Eye (tissue), 1 donor: ENCODE measurements at regions not wholly inside any gene's neighbourhood (a gene's known extent, or its start where the extent isn't known, plus 50 kb on each side); places are given as distances from the start of the nearest gene placed in this dataset.
"Not testable (repeated sequence)": the region's sequence is repeated elsewhere in the genome, so short reads cannot be mapped to it uniquely, and the experiment has no call there.

ENCODE experiments used
- DNase-seq: peaks from one replicate; pipeline ENCODE4 v3.0.0-alpha.2; 2015

DNA sequence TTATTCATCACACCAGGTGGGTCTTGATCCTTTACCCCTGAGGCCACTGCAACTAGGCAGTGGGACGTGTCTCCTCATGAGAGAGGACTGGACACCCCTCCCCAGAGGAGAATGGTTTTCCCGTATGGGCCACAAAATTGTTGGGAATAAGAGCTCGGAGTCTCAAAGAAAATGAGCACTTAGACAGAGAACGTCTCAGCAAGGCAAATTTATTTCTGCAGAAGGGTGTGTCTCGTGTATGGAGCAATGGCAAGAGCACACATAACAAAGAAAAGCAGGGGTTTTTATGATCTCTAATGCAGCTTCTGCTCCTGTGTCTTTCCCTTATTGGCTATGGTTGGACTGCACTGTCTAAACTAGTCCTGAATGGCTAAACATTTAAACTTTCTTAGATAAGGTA is 803.5 kb downstream of the PLOD2 start:
- DNase-seq, result no peak

GRCh38 chr3:145359040-145359439 is 801.9 kb downstream of the PLOD2 start:
- no peak for DNase-seq

DNA sequence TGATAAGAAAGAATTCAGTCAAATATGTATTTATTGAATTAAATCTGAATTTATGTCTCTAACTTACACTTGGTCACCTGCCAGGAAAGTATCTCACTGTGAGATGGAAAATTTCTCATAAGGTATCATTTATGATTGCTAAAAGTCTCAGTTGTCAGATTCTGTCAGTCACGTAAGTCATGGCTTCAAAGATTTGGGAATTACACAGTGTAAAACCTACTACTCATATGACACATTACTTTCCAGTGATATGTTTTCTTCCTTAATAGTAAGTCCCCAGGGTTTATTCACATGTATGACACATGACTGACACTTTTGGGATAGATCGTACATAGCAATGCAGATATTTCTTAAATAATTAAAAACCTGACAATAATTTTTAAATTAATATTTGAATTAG is 792.2 kb downstream of the PLOD2 start:
- no peak for DNase-seq

- DNase-seq, result no peak
These were observed 790.1 kb downstream of the PLOD2 start for GRCh38 chr3:145370870-145371269.

DNA sequence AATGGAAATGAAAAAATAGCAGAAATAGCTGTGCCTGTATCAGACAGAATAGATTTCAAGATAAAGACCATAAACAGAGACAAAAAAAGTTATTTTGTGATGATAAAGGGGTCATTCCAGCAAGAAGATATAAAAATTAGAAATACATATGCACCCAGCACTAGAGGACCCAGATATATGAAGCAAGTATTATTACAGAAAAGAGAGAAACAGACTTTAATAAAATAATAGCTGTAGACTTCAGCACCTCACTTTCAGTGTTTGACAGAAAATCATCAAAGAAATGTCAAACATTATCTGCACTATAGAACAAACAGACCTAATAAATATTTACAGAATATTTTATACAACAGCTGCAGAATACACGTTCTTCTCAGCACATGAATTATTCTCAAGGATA is 783.7 kb downstream of the PLOD2 start:
- no peak for DNase-seq

DNA sequence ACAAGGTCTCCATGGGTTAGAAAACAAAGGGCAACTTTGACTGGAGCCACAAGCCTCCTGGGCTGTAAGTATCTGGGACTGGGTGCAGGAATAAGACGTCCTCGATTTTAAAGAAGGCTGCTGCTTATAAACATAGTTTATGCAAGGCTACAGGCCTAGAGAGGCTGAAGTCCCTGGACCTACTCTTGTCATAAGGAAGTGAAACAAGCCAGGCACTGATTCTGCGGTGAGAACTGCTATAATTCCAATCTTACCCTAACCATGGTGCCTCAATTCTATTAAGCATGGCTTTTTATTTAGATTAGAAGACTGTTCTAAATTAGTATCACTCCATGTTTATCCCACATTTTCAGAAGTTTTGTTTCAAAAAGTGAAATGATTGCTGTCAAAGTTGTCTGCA is 777.6 kb downstream of the PLOD2 start:
- DNase-seq, result no peak

DNA sequence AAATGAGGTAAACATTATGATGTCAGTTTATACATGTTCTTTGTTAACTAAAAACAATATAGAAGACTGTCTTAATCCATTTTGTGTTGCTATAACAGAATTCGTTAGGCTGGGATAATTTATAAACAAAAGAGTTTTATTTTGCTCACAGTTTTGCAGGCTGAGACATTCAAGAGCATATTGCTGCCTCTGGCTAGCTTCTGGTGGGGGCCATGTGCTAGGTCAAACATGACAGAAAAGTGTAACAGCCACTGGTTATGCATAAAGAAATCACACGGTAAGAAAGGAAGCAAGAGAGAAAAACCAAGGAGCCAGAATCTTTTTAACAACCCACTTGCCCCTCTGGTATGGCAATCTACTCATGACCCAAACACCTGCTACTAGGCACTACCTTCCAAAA is 776.7 kb downstream of the PLOD2 start:
- no peak for DNase-seq

- no peak for DNase-seq
These were observed 773.8 kb downstream of the PLOD2 start for GRCh38 chr3:145387211-145387610.

DNA sequence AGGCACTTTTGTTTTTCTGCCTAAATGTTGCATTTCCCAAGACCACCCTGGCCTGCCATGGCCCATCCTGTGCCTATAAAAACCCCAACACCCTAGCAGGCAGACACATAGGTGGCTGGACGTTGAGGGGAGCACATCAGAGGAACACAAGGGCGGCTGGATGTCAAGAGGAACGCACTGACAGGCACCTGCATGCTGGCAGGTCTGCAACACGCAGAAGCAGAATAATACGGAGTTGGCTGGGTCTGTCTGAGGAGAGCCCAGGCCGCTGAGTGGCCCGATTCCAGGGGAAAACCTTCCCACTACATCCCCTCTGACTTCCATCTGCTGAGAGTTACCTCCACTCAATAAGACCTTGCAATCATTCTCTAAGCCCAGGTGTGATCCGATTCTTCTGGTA is 765.6 kb downstream of the PLOD2 start:
- no peak for DNase-seq

GRCh38 chr3:145411605-145412004 is 749.4 kb downstream of the PLOD2 start:
- DNase-seq, result no peak

DNA sequence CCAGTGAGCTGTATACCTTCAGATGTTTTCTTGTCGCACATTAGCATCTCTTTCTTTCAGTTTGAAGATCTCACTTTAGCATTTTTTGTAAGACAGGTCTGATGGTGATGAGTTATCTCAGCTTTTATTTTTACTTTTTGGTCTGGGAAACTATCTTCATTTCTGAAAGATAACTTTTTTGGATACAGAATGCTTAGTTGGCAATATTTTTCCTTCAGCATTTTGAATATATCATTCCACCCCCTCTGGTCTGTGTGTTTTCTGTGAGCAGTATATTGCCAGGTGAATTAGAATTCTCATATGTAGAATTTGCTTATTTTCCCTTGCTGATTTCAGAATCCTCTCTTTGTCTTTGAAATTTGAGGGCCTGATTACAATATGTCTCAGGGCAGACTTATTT is 743.3 kb downstream of the PLOD2 start:
- no peak for DNase-seq

DNA sequence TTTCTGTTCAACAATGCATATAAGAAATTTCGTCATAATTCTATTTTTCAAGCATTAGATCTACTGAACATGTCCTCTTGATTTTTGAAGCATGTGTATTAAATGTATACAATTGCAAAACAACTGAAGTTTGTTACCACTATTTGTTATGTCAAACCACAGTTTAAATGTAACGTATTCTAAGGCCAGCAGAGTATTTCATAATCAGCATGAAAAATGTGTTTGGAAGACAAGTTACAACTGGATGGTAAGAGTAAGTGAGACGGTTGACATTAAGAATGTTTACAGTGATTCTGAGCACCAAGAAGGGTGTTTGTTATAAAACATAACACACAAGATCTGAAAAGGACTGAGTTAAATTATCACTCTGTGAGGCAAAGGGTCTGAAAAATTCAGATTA is 738.4 kb downstream of the PLOD2 start:
- DNase-seq, result peak; percentile 7

GRCh38 chr3:145427355-145427754 is 733.6 kb downstream of the PLOD2 start:
- DNase-seq, result no peak

- DNase-seq, result peak; percentile 66
These were observed 731.4 kb downstream of the PLOD2 start for GRCh38 chr3:145429546-145429945.

- no peak for DNase-seq
These were observed 712.5 kb downstream of the PLOD2 start for GRCh38 chr3:145448436-145448835.

- no peak for DNase-seq
These were observed 710.8 kb downstream of the PLOD2 start for GRCh38 chr3:145450018-145450682.

DNA sequence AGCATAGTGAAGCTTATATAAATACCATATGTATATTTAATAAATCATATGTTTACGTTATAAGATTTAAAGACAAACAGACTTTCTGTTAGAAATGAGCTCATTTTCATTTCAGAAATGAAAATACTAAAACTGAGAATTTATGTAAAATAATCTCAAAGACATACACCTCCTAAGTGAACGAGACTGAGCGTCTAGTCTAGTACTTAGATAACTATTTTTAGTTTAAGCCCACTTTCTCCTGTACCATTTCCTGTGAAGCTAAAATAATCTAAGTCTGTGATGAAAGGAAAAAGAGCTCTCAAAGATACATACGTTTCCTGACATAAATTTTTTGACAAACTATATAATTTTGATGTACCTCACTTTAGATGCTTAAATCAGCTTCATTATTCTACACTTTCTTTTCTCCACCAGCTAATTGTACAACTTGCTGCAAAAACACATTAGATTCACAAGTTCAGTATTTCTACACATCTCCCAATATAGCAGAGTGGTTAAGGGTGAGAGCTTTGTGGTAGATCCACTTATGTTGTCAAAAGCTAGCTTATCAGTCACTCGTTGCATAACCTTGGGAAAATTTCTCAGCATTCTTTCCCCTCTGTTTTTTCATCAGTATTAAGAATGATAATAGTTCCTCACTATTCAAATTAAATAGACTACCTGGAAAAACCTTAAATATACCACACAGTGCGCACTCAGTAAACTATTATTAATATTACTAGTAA is 703.0 kb downstream of the PLOD2 start:
- DNase-seq, result no peak

- not testable (repeated sequence) for DNase-seq
These were observed 701.3 kb downstream of the PLOD2 start for GRCh38 chr3:145459681-145460080.

- no peak for DNase-seq
These were observed 689.0 kb downstream of the PLOD2 start for GRCh38 chr3:145471976-145472375.

DNA sequence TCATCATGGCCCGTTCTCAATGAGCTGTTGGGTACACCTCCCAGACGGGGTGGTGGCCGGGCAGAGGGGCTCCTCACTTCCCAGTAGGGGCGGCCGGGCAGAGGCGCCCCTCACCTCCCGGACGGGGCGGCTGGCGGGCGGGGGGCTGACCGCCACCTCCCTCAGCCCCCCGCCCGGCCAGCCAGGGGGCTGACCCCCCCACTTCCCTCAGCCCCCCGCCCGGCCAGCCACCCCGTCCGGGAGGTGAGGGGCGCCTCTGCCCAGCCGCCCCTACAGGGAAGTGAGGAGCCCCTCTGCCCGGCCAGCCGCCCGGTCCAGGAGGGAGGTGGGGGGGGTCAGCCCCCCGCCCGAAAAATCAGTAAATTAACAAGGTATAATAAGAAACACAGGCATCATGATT is 678.2 kb downstream of the PLOD2 start:
- not testable (repeated sequence) for DNase-seq

DNA sequence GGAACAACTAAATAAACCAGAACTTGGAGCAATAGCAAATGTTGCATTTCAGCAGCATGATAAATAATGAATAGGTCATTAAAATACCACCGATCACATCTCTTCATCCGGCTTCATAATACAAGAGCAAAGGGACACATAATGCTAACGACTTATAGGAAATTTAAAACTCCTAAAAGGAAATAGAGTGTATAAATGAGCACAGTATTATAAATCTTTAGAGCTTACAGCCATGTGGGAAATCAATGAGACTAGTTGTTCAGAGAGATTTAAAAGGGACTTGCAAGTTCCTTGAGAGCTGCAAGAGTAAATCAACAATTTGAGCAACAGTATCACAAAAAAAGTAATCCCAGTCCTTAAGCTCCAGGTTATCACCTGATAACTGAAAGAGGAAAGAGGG is 677.0 kb downstream of the PLOD2 start:
- peak; percentile 23 for DNase-seq

GRCh38 chr3:145489011-145489410 is 672.0 kb downstream of the PLOD2 start:
- DNase-seq, result no peak

DNA sequence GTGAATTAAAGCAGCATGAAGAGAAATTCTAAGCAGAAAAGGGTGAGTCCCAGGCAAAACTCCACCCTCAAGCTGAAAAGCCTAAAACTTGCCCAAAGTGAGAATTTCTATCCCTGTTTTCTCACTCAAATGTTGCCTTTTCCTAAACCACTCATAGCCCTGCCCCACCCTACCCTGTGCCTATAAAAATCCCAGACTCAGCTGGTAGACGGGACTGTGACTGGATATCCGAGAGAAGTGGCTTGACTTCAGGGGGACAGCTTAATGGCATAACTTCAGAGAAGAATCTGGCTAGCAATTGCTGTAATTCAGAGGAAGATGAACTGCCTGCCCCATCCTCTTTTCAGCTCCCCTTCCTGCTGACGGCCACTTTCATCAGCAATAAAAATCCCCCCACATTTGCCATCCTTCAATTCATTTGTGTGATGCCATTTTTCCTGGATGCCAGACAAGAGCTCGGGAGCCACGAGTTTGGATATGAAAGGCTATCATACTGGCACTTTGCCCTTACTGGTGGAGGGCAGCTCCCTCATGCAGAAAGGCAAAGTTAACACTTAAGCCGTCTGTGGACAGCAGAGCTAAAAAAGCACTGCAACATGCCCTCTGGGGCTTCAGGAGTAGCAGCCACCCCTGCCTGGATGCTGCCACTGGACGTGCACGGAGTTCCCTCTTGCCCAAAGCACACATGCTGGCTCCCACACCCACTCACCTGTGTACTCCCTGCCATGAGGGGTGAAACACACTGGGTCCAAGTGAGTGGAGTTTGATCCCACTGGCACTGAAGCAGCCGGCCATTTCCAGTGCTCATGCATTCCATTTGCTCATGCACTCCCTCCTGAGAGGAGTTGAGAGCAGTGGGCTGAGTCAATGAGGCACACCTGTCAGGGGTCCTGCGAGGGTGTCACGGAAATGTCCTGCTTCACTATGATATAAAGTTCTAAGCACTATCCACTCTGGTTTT is 670.6 kb downstream of the PLOD2 start:
- no peak for DNase-seq

- no peak for DNase-seq
These were observed 668.5 kb downstream of the PLOD2 start for GRCh38 chr3:145492456-145492855.
